ENCODE measurements at regions not wholly inside any gene's neighbourhood (a gene's known extent, or its start where the extent isn't known, plus 50 kb on each side); places are given as distances from the start of the nearest gene placed in this dataset.

- no peaks in the 10 kb centered on the region for H3K9me3 ChIP-seq (ENCODE audit: control insufficient read depth, low read depth, low read length)
- WGBS (ENCODE audit: extremely low coverage, insufficient read length, low lambda C conversion rate) = no CpG with 5 or more reads among the region's 1 CpG
- H3K79me2 ChIP-seq (ENCODE audit: insufficient read depth, low read length) = no peaks in the 10 kb centered on the region
- no peak overlapping the region for H3K4me2 ChIP-seq (ENCODE audit: insufficient read depth, insufficient read length, low read length)
- H3K9me3 Mint-ChIP-seq = peaks cover 9 to 16% of the 10 kb centered on the region in 2 experiments; a peak in 4 of 5 replicates
- no peak overlapping the region for H2BK20ac ChIP-seq (ENCODE audit: low read depth, low read length, poor library complexity, severe bottlenecking)
- H3K27me3 Mint-ChIP-seq (ENCODE audit: low read depth) = no peaks in the 10 kb centered on the region; the same call in 1 of the 2 replicates
- H3K4me1 Mint-ChIP-seq = no peaks in the 10 kb centered on the region
- no peak overlapping the region for H3K4me3 Mint-ChIP-seq
- DNase-seq = no peak
- H3K18ac ChIP-seq (ENCODE audit: insufficient read length, low read depth, low read length) = no peak overlapping the region
- no peaks in the 10 kb centered on the region for H3K4me1 ChIP-seq (ENCODE audit: insufficient read depth, low read length)
- H3K27ac Mint-ChIP-seq = no peak overlapping the region
- H3K36me3 Mint-ChIP-seq (ENCODE audit: insufficient read depth in 1 of 3, low read depth in 3 of 3) = peaks cover 2 to 20% (median 2%) of the 10 kb centered on the region in 3 experiments; a peak in 6 of 7 replicates
- H4K91ac ChIP-seq (ENCODE audit: insufficient read length, low read depth, low read length) = no peak overlapping the region
- H3T11ph ChIP-seq (ENCODE audit: low read length) = no peak overlapping the region
- no peak overlapping the region for H4K8ac ChIP-seq (replicated peaks; ENCODE audit: insufficient read length, low read depth, low read length)
- no peak overlapping the region for H4K5ac ChIP-seq (ENCODE audit: insufficient read length, low read depth, low read length)
- no peak overlapping the region for H3K56ac ChIP-seq (ENCODE audit: insufficient read length, low read depth, low read length)
- no peak overlapping the region for H3K27ac ChIP-seq (ENCODE audit: insufficient read length, low read depth, low read length)
- H2BK15ac ChIP-seq (ENCODE audit: low read depth, low read length) = no peak overlapping the region
- H3K23me2 ChIP-seq (ENCODE audit: insufficient read length, low read depth, low read length, poor library complexity, severe bottlenecking) = no peaks in the 10 kb centered on the region
- H3K27me3 ChIP-seq (ENCODE audit: insufficient read depth, low read length) = no peaks in the 10 kb centered on the region
- no peak overlapping the region for H2AK5ac ChIP-seq (ENCODE audit: insufficient read length, low read length)
- no peaks in the 10 kb centered on the region for H3K79me1 ChIP-seq (ENCODE audit: insufficient read depth, low read depth, low read length, poor library complexity, severe bottlenecking)
- no peak for TF ChIP-seq CTCF (conservative IDR thresholded peaks at IDR 0.05)
- H2BK12ac ChIP-seq (ENCODE audit: insufficient read length, low read depth, low read length) = no peak overlapping the region
- no peak overlapping the region for H3K9ac ChIP-seq (ENCODE audit: extremely low read depth, insufficient read length, low read length)
- no peak overlapping the region for H2BK120ac ChIP-seq (ENCODE audit: low read depth, low read length, poor library complexity, severe bottlenecking)
- no peak overlapping the region for H2AFZ ChIP-seq (ENCODE audit: low read length)
- no peak overlapping the region for H3K23ac ChIP-seq (ENCODE audit: insufficient read length, low read depth, low read length)
- no peaks in the 10 kb centered on the region for H4K20me1 ChIP-seq (ENCODE audit: control insufficient read depth, insufficient read depth, insufficient read length)
- no peak overlapping the region for H3K4ac ChIP-seq (ENCODE audit: low read depth, low read length)
- H2BK5ac ChIP-seq (ENCODE audit: insufficient read length, low read length) = no peak overlapping the region
- no peak overlapping the region for H3K14ac ChIP-seq (ENCODE audit: insufficient read depth, low read length)
Observed at GRCh38 chr2:133667968-133668367, 99.7 kb upstream of the NCKAP5 start.
